ENCODE measurements at regions not wholly inside any gene's neighbourhood (a gene's known extent, or its start where the extent isn't known, plus 50 kb on each side); places are given as distances from the start of the nearest gene placed in this dataset.

DNA sequence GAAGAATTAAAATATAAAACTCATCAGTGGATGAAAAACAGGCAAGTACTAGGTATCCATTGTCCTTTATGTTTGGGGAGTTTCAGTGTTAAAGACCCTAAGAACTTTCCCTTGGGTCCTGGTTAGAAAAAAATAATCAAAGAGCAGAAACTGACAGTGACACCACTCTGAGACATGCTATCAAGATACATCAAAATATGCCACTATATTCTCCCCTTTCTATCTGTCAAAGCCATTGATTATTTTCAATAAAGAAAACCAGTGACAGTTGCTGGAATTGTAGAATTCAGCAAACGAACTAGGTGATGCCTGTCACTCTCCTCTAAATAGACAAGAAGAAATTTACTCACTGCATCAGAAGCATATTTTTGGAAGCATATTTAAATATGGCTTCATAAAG is 496.7 kb upstream of the CFAP20DC start:
- no peaks in the 10 kb centered on the region for H3K36me3 ChIP-seq (replicated peaks; ENCODE audit: insufficient read depth, low read depth)
- peaks cover 7% of the 10 kb centered on the region for H3K4me1 ChIP-seq (ENCODE audit: insufficient read depth)
- H2AFZ ChIP-seq, result no peak overlapping the region
- no peaks in the 10 kb centered on the region for H3K9me2 ChIP-seq (replicated peaks; ENCODE audit: insufficient read depth)
- 91% methylated on average over 1 of the region's 1 CpG for WGBS (ENCODE audit: low lambda C conversion rate, missing lambda C conversion rate)
- H3K27ac ChIP-seq, result no peak overlapping the region
- TF ChIP-seq EZH2phosphoT487 (IDR thresholded peaks at IDR 0.05; ENCODE audit: low read depth, severe bottlenecking, unreplicated experiment) (no peak), EZH2 (IDR thresholded peaks at IDR 0.05; ENCODE audit: borderline replicate concordance) (no peak)
- TF ChIP-seq, protein P1, sequence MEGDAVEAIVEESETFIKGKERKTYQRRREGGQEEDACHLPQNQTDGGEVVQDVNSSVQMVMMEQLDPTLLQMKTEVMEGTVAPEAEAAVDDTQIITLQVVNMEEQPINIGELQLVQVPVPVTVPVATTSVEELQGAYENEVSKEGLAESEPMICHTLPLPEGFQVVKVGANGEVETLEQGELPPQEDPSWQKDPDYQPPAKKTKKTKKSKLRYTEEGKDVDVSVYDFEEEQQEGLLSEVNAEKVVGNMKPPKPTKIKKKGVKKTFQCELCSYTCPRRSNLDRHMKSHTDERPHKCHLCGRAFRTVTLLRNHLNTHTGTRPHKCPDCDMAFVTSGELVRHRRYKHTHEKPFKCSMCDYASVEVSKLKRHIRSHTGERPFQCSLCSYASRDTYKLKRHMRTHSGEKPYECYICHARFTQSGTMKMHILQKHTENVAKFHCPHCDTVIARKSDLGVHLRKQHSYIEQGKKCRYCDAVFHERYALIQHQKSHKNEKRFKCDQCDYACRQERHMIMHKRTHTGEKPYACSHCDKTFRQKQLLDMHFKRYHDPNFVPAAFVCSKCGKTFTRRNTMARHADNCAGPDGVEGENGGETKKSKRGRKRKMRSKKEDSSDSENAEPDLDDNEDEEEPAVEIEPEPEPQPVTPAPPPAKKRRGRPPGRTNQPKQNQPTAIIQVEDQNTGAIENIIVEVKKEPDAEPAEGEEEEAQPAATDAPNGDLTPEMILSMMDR (IDR thresholded peaks at IDR 0.05; ENCODE audit: poor library complexity), result no peak
- H3K79me2 ChIP-seq, result no peaks in the 10 kb centered on the region
- H3K4me3 ChIP-seq, result no peak overlapping the region
- H3K9me3 ChIP-seq (ENCODE audit: low read depth), result no peaks in the 10 kb centered on the region
- no peaks in the 10 kb centered on the region for H4K20me1 ChIP-seq (ENCODE audit: insufficient read depth, poor library complexity, severe bottlenecking)
- no peaks in the 10 kb centered on the region for H3K27me3 ChIP-seq
- no peak overlapping the region for H3K4me2 ChIP-seq
- DNase-seq (ENCODE audit: low spot score), result no peak

DNA sequence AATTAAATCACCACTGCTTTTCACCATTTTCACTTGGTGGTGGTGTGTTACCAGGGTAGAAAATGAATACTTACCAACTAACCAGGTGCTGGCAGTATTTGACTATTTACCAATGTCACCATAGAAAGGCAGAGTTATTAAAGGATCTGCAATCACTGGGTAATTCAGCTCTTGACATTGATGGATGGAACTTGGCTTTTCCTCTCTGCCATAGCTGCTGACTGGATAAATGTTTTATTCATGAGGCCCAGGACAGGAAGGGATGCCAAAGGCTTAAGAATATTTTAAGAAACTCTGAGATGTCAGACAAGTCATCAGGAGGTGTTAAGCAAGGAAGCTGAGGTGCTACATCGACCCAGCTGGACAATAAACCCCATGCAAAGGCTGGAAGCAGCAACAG is 495.5 kb upstream of the CFAP20DC start:
- Histone ChIP-seq H3K27me3 (no peaks in the 10 kb centered on the region), H3K4me2 (no peak overlapping the region), H3K79me2 (no peaks in the 10 kb centered on the region), H3K36me3 (replicated peaks; ENCODE audit: insufficient read depth, low read depth) (no peaks in the 10 kb centered on the region), H3K4me1 (ENCODE audit: insufficient read depth) (peaks cover 7% of the 10 kb centered on the region), H2AFZ (no peak overlapping the region), H4K20me1 (ENCODE audit: insufficient read depth, poor library complexity, severe bottlenecking) (no peaks in the 10 kb centered on the region), H3K9me2 (replicated peaks; ENCODE audit: insufficient read depth) (no peaks in the 10 kb centered on the region), H3K4me3 (no peak overlapping the region), H3K9me3 (ENCODE audit: low read depth) (no peaks in the 10 kb centered on the region), H3K27ac (no peak overlapping the region)
- TF ChIP-seq, protein P1 (IDR thresholded peaks at IDR 0.05; ENCODE audit: poor library complexity), result no peak
- DNase-seq (ENCODE audit: low spot score), result no peak
- WGBS (ENCODE audit: low lambda C conversion rate, missing lambda C conversion rate), result 93% methylated on average over 1 of the region's 1 CpG

DNA sequence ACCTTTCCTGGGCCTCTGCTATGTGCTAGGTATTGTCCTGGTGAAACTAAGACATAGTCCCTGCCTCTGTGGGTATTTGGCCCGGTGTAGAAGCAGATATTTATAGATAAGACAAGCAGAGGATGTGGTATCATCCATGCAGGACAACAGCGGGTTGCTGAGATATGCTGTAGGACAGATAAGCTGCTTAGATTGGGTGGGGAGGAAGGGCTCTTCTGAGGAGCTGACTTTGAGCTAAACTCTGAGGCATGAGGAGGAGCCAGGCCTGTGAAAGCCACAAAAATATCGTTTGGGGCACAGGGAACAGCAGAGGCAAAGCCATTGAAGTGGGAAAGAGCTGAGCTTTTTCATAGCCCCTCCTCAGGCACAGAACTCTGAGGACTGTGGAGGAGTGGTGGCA is 492.5 kb upstream of the CFAP20DC start:
- Histone ChIP-seq H3K4me3 (no peak overlapping the region), H4K20me1 (ENCODE audit: insufficient read depth, poor library complexity, severe bottlenecking) (no peaks in the 10 kb centered on the region), H3K4me1 (ENCODE audit: insufficient read depth) (no peaks in the 10 kb centered on the region), H2AFZ (no peak overlapping the region), H3K9me2 (replicated peaks; ENCODE audit: insufficient read depth) (no peaks in the 10 kb centered on the region), H3K4me2 (no peak overlapping the region), H3K27ac (no peak overlapping the region), H3K9me3 (ENCODE audit: low read depth) (no peaks in the 10 kb centered on the region), H3K79me2 (no peaks in the 10 kb centered on the region), H3K36me3 (replicated peaks; ENCODE audit: insufficient read depth, low read depth) (no peaks in the 10 kb centered on the region), H3K27me3 (no peaks in the 10 kb centered on the region)
- no peak for TF ChIP-seq EZH2 (IDR thresholded peaks at IDR 0.05; ENCODE audit: borderline replicate concordance)
- TF ChIP-seq EZH2phosphoT487 (IDR thresholded peaks at IDR 0.05; ENCODE audit: low read depth, severe bottlenecking, unreplicated experiment), result no peak
- TF ChIP-seq, protein P1 (IDR thresholded peaks at IDR 0.05; ENCODE audit: poor library complexity), result no peak
- 52% methylated on average over 3 of the region's 3 CpGs for WGBS (ENCODE audit: low lambda C conversion rate, missing lambda C conversion rate)
- no peak for DNase-seq (ENCODE audit: low spot score)

DNA sequence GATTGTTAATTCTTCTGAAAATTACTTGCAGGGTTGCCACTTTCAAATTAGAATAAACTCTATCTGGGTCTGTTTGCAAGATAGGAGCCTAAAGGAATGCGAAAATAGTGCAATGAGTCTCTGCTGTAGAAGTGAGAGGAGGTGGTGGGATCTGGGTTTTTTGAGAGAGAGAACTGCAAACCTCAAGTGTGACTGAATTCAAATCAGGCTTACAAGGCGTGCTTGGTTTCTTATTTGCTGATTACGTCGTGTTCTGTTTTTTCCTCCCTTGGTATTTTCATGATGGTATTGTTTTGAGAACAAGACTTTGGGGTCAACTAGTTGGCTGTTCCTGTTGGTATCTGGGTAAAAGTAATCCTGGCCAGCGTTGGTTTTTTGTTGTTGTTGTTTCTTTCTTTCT is 490.9 kb upstream of the CFAP20DC start:
- WGBS (ENCODE audit: low lambda C conversion rate, missing lambda C conversion rate), result 72% methylated on average over 5 of the region's 5 CpGs
- TF ChIP-seq EZH2phosphoT487 (IDR thresholded peaks at IDR 0.05; ENCODE audit: low read depth, severe bottlenecking, unreplicated experiment), result no peak
- TF ChIP-seq, protein P1 (IDR thresholded peaks at IDR 0.05; ENCODE audit: poor library complexity), result no peak
- no peak for TF ChIP-seq EZH2 (IDR thresholded peaks at IDR 0.05; ENCODE audit: borderline replicate concordance)
- Histone ChIP-seq H4K20me1 (ENCODE audit: insufficient read depth, poor library complexity, severe bottlenecking) (no peaks in the 10 kb centered on the region), H3K9me2 (replicated peaks; ENCODE audit: insufficient read depth) (no peaks in the 10 kb centered on the region), H2AFZ (no peak overlapping the region), H3K4me2 (no peak overlapping the region), H3K79me2 (no peaks in the 10 kb centered on the region), H3K36me3 (replicated peaks; ENCODE audit: insufficient read depth, low read depth) (no peaks in the 10 kb centered on the region), H3K4me3 (no peak overlapping the region), H3K4me1 (ENCODE audit: insufficient read depth) (no peaks in the 10 kb centered on the region), H3K27ac (no peak overlapping the region), H3K27me3 (no peaks in the 10 kb centered on the region), H3K9me3 (ENCODE audit: low read depth) (no peaks in the 10 kb centered on the region)
- DNase-seq (ENCODE audit: low spot score), result no peak

All from hepatocyte (in vitro differentiated cells).